ENCODE measurements at regions not wholly inside any gene's neighbourhood (a gene's known extent, or its start where the extent isn't known, plus 50 kb on each side); places are given as distances from the start of the nearest gene placed in this dataset.
"Not testable (repeated sequence)": the region's sequence is repeated elsewhere in the genome, so short reads cannot be mapped to it uniquely, and the experiment has no call there.

- no peak for TF ChIP-seq EP300 (IDR thresholded peaks at IDR 0.05)
- TF ChIP-seq POLR2AphosphoS5 (IDR thresholded peaks at IDR 0.05) = no peak
- no peak for TF ChIP-seq POLR2A (IDR thresholded peaks at IDR 0.05)
- TF ChIP-seq, protein P1, sequence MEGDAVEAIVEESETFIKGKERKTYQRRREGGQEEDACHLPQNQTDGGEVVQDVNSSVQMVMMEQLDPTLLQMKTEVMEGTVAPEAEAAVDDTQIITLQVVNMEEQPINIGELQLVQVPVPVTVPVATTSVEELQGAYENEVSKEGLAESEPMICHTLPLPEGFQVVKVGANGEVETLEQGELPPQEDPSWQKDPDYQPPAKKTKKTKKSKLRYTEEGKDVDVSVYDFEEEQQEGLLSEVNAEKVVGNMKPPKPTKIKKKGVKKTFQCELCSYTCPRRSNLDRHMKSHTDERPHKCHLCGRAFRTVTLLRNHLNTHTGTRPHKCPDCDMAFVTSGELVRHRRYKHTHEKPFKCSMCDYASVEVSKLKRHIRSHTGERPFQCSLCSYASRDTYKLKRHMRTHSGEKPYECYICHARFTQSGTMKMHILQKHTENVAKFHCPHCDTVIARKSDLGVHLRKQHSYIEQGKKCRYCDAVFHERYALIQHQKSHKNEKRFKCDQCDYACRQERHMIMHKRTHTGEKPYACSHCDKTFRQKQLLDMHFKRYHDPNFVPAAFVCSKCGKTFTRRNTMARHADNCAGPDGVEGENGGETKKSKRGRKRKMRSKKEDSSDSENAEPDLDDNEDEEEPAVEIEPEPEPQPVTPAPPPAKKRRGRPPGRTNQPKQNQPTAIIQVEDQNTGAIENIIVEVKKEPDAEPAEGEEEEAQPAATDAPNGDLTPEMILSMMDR (IDR thresholded peaks at IDR 0.05) = no peak
- peaks cover 0 to 8% (median 0%) of the 10 kb centered on the region in 3 donors for H3K27me3 ChIP-seq
- H3K27ac ChIP-seq = no peak overlapping the region
- no peak for DNase-seq
- H3K36me3 ChIP-seq = no peaks in the 10 kb centered on the region
- intact Hi-C loops (cut with DNase I; ENCODE audit: low total_unique reads) = no loop called here
- 78 to 90% (median 86%) methylated on average over 5 of the region's 5 CpGs for WGBS, 5 donors
- peaks cover 0 to 12% (median 6%) of the 10 kb centered on the region in 4 donors for H3K4me1 ChIP-seq
- no peak overlapping the region for H3K4me3 ChIP-seq
- peaks cover 0 to 7% (median 0%) of the 10 kb centered on the region in 4 donors for H3K9me3 ChIP-seq
These were observed 74.2 kb upstream of the ZNF469 start for GRCh38 chr16:88308441-88309173.

- no peak overlapping the region for H3K4me3 ChIP-seq
- intact Hi-C loops (cut with DNase I; ENCODE audit: low total_unique reads) = no loop called here
- no peak for TF ChIP-seq POLR2A (IDR thresholded peaks at IDR 0.05)
- H3K9me3 ChIP-seq = peaks cover 0 to 7% (median 0%) of the 10 kb centered on the region in 4 donors
- peaks cover 0 to 8% (median 0%) of the 10 kb centered on the region in 3 donors for H3K27me3 ChIP-seq
- WGBS, 5 donors = 86 to 92% (median 91%) methylated on average over 7 to 17 of the region's 17 CpGs
- no peak overlapping the region for H3K27ac ChIP-seq
- no peaks in the 10 kb centered on the region for H3K36me3 ChIP-seq
- no peak for DNase-seq
- H3K4me1 ChIP-seq = peaks cover 0 to 7% (median 4%) of the 10 kb centered on the region in 4 donors
These were observed 73.4 kb upstream of the ZNF469 start for GRCh38 chr16:88309174-88309907.

DNA sequence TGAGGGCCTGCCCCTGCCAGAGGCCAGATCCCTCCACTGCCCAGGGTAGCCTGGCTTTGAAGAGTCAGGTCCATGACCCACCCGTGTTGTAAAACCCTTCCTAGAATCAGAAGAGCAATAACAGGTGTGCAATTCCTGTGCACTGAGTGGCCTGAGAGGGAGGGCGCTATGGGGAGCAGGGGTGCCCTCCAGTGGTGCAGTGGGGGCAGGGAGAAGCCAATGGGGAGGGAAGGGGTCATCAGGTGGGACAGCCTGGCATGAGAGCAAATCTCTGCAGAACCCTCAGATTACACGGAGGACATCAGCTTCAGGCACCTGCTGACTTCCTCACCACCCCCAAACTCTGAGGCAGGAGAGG is 72.9 kb upstream of the ZNF469 start:
- peaks cover 0 to 3% (median under 1%) of the 10 kb centered on the region in 4 donors for H3K4me1 ChIP-seq
- intact Hi-C loops (cut with DNase I; ENCODE audit: low total_unique reads) = no loop called here
- TF ChIP-seq EP300 (IDR thresholded peaks at IDR 0.05) (no peak), POLR2AphosphoS5 (IDR thresholded peaks at IDR 0.05) (no peak), POLR2A (IDR thresholded peaks at IDR 0.05) (no peak)
- TF ChIP-seq, protein P1 (IDR thresholded peaks at IDR 0.05) = peak in 1 of 7 experiments; percentile 9
- peaks cover 0 to 8% (median 0%) of the 10 kb centered on the region in 3 donors for H3K27me3 ChIP-seq
- no peak for DNase-seq
- no peaks in the 10 kb centered on the region for H3K36me3 ChIP-seq
- no peak overlapping the region for H3K4me3 ChIP-seq
- H3K9me3 ChIP-seq = peaks cover 0 to 7% (median 0%) of the 10 kb centered on the region in 4 donors
- 39 to 49% (median 45%) methylated on average over 3 of the region's 3 CpGs for WGBS, 5 donors
- H3K27ac ChIP-seq = no peak overlapping the region

DNA sequence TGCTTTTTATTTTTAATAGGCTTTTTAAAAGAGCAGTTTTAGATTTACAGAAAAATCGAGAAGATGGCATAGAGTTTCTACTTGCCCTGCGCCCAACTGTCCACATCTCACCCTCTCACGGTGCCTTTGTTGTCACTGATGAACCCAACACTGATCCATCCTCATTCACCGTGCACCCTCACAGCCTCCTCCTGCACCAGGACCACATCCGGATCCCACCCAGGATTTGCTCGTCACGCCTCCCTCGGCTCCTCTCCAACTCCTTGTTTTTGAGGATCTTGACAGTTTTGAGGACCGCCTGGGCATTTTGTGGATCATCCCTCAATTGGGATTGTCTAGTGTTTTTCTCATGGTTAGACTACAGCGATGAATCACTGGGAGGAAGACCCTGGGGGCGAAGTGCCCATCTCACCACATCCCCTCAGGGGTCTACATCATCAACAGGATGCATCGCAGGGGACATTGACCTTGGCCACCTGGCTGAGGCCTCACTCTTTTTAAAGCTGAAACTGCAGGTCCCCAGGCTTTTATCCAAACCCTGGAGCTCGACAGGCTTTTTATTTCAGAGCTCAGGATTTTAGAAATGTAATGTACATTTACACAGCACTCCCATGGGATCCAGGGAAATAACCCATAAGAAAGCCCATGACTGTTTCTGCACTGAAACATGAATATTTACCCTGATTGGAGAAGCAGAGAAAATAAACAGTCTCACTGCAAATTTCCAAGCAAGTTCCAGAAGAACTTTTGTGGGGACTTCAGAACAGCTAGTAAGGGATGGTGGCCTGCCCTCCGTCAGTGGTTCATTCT is 71.8 kb upstream of the ZNF469 start:
- TF ChIP-seq, protein P1 (IDR thresholded peaks at IDR 0.05) = no peak
- TF ChIP-seq EP300 (IDR thresholded peaks at IDR 0.05) = no peak
- no peak for TF ChIP-seq POLR2A (IDR thresholded peaks at IDR 0.05)
- no peak for TF ChIP-seq POLR2AphosphoS5 (IDR thresholded peaks at IDR 0.05)

DNA sequence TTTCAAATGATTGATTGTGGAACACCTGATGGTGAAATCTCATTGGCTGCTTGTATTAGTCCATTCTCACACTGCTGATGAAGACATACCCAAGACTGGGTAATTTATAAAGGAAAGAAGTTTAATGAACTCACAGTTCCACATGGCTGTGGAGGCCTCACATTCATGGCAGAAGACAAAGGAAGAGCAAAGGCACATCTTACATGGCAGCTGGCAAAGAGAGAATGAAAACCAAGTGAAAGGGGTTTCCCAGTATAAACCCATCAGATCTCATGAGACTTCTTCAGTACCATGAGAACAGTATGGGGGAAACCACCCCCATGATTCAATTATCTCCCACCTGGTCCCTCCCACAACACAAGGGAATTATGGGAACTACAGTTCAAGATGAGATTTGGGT is 70.9 kb upstream of the ZNF469 start:
- H3K9me3 ChIP-seq; H3K4me3 ChIP-seq; DNase-seq; intact Hi-C loops (cut with DNase I; ENCODE audit: low total_unique reads); H3K27me3 ChIP-seq; H3K27ac ChIP-seq; H3K36me3 ChIP-seq: not testable (repeated sequence)
- H3K4me1 ChIP-seq = peaks cover 0 to 10% (median 5%) of the 10 kb centered on the region in 4 donors

More for the DNA sequence above, 71.8 kb upstream of the ZNF469 start:
- intact Hi-C loops (cut with DNase I; ENCODE audit: low total_unique reads) = no loop called here
- Histone ChIP-seq H3K36me3 (no peaks in the 10 kb centered on the region), H3K4me1 (peaks cover 0 to 11% (median 4%) of the 10 kb centered on the region in 4 donors), H3K9me3 (peaks cover 0 to 7% (median 0%) of the 10 kb centered on the region in 4 donors), H3K4me3 (no peak overlapping the region), H3K27me3 (peaks cover 0 to 8% (median 0%) of the 10 kb centered on the region in 3 donors), H3K27ac (no peak overlapping the region)
- DNase-seq = no peak
- 87 to 92% (median 88%) methylated on average over 14 of the region's 14 CpGs for WGBS, 5 donors
